ENCODE measurements at regions not wholly inside any gene's neighbourhood (a gene's known extent, or its start where the extent isn't known, plus 50 kb on each side); places are given as distances from the start of the nearest gene placed in this dataset.

DNA sequence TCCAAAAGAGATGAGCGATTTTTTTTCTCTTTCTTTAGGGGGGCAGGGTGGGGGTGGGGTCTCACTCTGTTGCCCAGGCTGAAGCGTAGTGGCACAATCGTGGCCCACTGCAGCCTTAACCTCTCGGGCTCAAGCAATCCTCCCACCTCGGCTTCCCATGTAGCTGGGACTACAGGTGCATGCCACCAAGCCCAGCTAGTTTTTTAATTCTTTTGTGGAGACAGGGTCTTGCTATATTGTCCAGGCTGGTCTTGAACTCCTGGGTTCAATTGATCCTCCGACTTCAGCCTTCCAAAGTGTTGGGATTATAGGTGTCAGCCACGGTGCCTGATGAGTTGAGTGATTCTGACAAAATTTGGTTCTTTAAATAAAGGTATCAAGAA is 127.0 kb downstream of the ARRDC3 start:
- Histone ChIP-seq H2AFZ (ENCODE audit: low read depth, low read length) (no peak overlapping the region), H3K4me2 (ENCODE audit: low read length) (no peak overlapping the region), H3K4me1 (ENCODE audit: low read length) (no peaks in the 10 kb centered on the region), H3K27ac (ENCODE audit: low read length) (no peak overlapping the region), H4K20me1 (ENCODE audit: insufficient read depth, low read length) (no peaks in the 10 kb centered on the region), H3K9ac (ENCODE audit: low read length) (no peak overlapping the region), H3K27me3 (ENCODE audit: low read depth, low read length) (no peaks in the 10 kb centered on the region), H3K36me3 (replicated peaks; ENCODE audit: low read depth, low read length) (no peaks in the 10 kb centered on the region), H3K79me2 (ENCODE audit: low read length) (no peaks in the 10 kb centered on the region), H3K9me3 (ENCODE audit: insufficient read depth, low read length) (no peaks in the 10 kb centered on the region), H3K4me3 (ENCODE audit: low read length) (no peak overlapping the region)
- no peak for TF ChIP-seq EZH2phosphoT487 (IDR thresholded peaks at IDR 0.05; ENCODE audit: low read depth)
- TF ChIP-seq, protein P1, sequence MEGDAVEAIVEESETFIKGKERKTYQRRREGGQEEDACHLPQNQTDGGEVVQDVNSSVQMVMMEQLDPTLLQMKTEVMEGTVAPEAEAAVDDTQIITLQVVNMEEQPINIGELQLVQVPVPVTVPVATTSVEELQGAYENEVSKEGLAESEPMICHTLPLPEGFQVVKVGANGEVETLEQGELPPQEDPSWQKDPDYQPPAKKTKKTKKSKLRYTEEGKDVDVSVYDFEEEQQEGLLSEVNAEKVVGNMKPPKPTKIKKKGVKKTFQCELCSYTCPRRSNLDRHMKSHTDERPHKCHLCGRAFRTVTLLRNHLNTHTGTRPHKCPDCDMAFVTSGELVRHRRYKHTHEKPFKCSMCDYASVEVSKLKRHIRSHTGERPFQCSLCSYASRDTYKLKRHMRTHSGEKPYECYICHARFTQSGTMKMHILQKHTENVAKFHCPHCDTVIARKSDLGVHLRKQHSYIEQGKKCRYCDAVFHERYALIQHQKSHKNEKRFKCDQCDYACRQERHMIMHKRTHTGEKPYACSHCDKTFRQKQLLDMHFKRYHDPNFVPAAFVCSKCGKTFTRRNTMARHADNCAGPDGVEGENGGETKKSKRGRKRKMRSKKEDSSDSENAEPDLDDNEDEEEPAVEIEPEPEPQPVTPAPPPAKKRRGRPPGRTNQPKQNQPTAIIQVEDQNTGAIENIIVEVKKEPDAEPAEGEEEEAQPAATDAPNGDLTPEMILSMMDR (IDR thresholded peaks at IDR 0.05; ENCODE audit: low read depth, low read length): no peak

GRCh38 chr5:91255396-91256141 is 127.5 kb downstream of the ARRDC3 start:
- Histone ChIP-seq H3K4me2 (ENCODE audit: low read length) (no peak overlapping the region), H3K27me3 (ENCODE audit: low read depth, low read length) (no peaks in the 10 kb centered on the region), H4K20me1 (ENCODE audit: insufficient read depth, low read length) (no peaks in the 10 kb centered on the region), H3K79me2 (ENCODE audit: low read length) (no peaks in the 10 kb centered on the region), H3K4me1 (ENCODE audit: low read length) (no peaks in the 10 kb centered on the region), H3K27ac (ENCODE audit: low read length) (no peak overlapping the region), H3K36me3 (replicated peaks; ENCODE audit: low read depth, low read length) (no peaks in the 10 kb centered on the region), H3K9ac (ENCODE audit: low read length) (no peak overlapping the region), H3K9me3 (ENCODE audit: insufficient read depth, low read length) (no peaks in the 10 kb centered on the region), H2AFZ (ENCODE audit: low read depth, low read length) (no peak overlapping the region), H3K4me3 (ENCODE audit: low read length) (no peak overlapping the region)
- TF ChIP-seq, protein P1 (IDR thresholded peaks at IDR 0.05; ENCODE audit: low read depth, low read length): no peak
- TF ChIP-seq EZH2phosphoT487 (IDR thresholded peaks at IDR 0.05; ENCODE audit: low read depth): no peak

GRCh38 chr5:91252916-91253315 is 130.2 kb downstream of the ARRDC3 start:
- Histone ChIP-seq H3K4me1 (ENCODE audit: low read length) (no peaks in the 10 kb centered on the region), H3K9me3 (ENCODE audit: insufficient read depth, low read length) (no peaks in the 10 kb centered on the region), H3K27ac (ENCODE audit: low read length) (no peak overlapping the region), H3K4me2 (ENCODE audit: low read length) (no peak overlapping the region), H3K79me2 (ENCODE audit: low read length) (no peaks in the 10 kb centered on the region), H3K36me3 (replicated peaks; ENCODE audit: low read depth, low read length) (no peaks in the 10 kb centered on the region), H4K20me1 (ENCODE audit: insufficient read depth, low read length) (no peaks in the 10 kb centered on the region), H3K27me3 (ENCODE audit: low read depth, low read length) (no peaks in the 10 kb centered on the region), H3K4me3 (ENCODE audit: low read length) (no peak overlapping the region), H3K9ac (ENCODE audit: low read length) (no peak overlapping the region), H2AFZ (ENCODE audit: low read depth, low read length) (no peak overlapping the region)
- no peak for TF ChIP-seq EZH2phosphoT487 (IDR thresholded peaks at IDR 0.05; ENCODE audit: low read depth)
- TF ChIP-seq, protein P1 (IDR thresholded peaks at IDR 0.05; ENCODE audit: low read depth, low read length): no peak

GRCh38 chr5:91245871-91246270 is 137.2 kb downstream of the ARRDC3 start:
- no peak overlapping the region for H3K4me3 ChIP-seq (ENCODE audit: low read length)
- 0 out of 2 replicates have a peak, but pooled peaks cover 3% of the 10 kb centered on the region for H3K9me3 ChIP-seq (ENCODE audit: insufficient read depth, low read length)
- no peak overlapping the region for H3K9ac ChIP-seq (ENCODE audit: low read length)
- H3K27me3 ChIP-seq (ENCODE audit: low read depth, low read length): no peaks in the 10 kb centered on the region
- H3K27ac ChIP-seq (ENCODE audit: low read length): no peak overlapping the region
- no peaks in the 10 kb centered on the region for H4K20me1 ChIP-seq (ENCODE audit: insufficient read depth, low read length)
- no peaks in the 10 kb centered on the region for H3K36me3 ChIP-seq (replicated peaks; ENCODE audit: low read depth, low read length)
- H3K4me1 ChIP-seq (ENCODE audit: low read length): no peaks in the 10 kb centered on the region
- no peaks in the 10 kb centered on the region for H3K79me2 ChIP-seq (ENCODE audit: low read length)
- H3K4me2 ChIP-seq (ENCODE audit: low read length): no peak overlapping the region
- TF ChIP-seq, protein P1 (IDR thresholded peaks at IDR 0.05; ENCODE audit: low read depth, low read length): peak; percentile 38
- TF ChIP-seq EZH2phosphoT487 (IDR thresholded peaks at IDR 0.05; ENCODE audit: low read depth): no peak
- no peak overlapping the region for H2AFZ ChIP-seq (ENCODE audit: low read depth, low read length)

Data from OCI-LY3 (cell line).